Parathyroid adenoma (tissue), 2 donors: ENCODE measurements at regions not wholly inside any gene's neighbourhood (a gene's known extent, or its start where the extent isn't known, plus 50 kb on each side); places are given as distances from the start of the nearest gene placed in this dataset.

Experiments used
- H2AFZ ChIP-seq: fragments of 300-600 bp; sonication (generic); one replicate; pipeline ENCODE4 v1.7.0; 2017; ENCODE audit warnings: antibody characterized with exemption, mild to moderate bottlenecking
- H3K27ac ChIP-seq: fragments of 300-600 bp; sonication (generic); one replicate; pipeline ENCODE4 v1.7.0; 2017
- H3K27me3 ChIP-seq: fragments of 300-600 bp; sonication (generic); one replicate; pipeline ENCODE4 v1.7.0; 2017; ENCODE audit warnings: low read length; ENCODE audit not compliant: control insufficient read depth, insufficient read depth
- H3K36me3 ChIP-seq: fragments of 300-600 bp; sonication (generic); one replicate; pipeline ENCODE4 v1.7.0; 2017; ENCODE audit warnings: low read length; ENCODE audit not compliant: control insufficient read depth, insufficient read depth
- H3K4me1 ChIP-seq: fragments of 300-600 bp; sonication (generic); one replicate; pipeline ENCODE4 v1.7.0; 2017; ENCODE audit warnings: control low read depth
- H3K4me2 ChIP-seq: fragments of 300-600 bp; sonication (generic); one replicate; pipeline ENCODE4 v1.7.0; 2017; ENCODE audit warnings: low read length
- H3K4me3 ChIP-seq: fragments of 300-600 bp; sonication (generic); one replicate; pipeline ENCODE4 v1.7.0; 2017; ENCODE audit warnings: low read depth, low read length
- H3K79me2 ChIP-seq: fragments of 300-600 bp; sonication (generic); one replicate; pipeline ENCODE4 v1.7.0; 2017; ENCODE audit warnings: control low read depth
- H3K9ac ChIP-seq: fragments of 300-600 bp; sonication (generic); one replicate; pipeline ENCODE4 v1.7.0; 2017; ENCODE audit warnings: mild to moderate bottlenecking
- H3K9me3 ChIP-seq: fragments of 300-600 bp; sonication (generic); one replicate; pipeline ENCODE4 v1.7.0; 2017; ENCODE audit warnings: low read length; ENCODE audit not compliant: control insufficient read depth
- TF ChIP-seq, protein P1 (sequence below): fragments of 300-600 bp; sonication (generic); IDR thresholded peaks from one replicate; pipeline ENCODE4 v1.7.0; 2017; ENCODE audit warnings: antibody characterized with exemption, mild to moderate bottlenecking
- donor health status: primary hyperparathyroidism.

DNA sequence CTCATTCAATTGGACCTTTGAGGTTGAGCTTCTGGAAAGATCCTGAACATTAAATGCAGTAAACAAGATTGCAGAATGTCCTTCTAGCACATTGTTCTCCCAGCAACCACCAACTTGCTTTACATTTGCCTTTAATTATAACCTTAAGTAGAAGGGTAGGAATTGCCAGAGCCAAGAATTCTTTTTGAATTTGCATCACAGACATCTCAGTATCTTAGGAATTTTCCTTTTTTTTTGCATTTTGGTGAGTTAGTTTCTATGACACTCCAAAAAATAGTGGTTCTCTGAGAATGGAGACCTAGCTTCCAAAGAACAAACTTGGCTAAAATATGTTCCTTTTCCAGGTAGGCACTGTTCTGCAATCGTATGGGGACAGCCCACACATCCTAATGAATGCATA is 456.0 kb downstream of the GATA3 start:
- Histone ChIP-seq H3K4me2 (no peak overlapping the region), H3K79me2 (no peaks in the 10 kb centered on the region), H3K27ac (no peak overlapping the region), H3K4me3 (no peak overlapping the region), H3K36me3 (no peaks in the 10 kb centered on the region), H3K9ac (no peak overlapping the region), H3K9me3 (no peaks in the 10 kb centered on the region), H2AFZ (no peak overlapping the region), H3K27me3 (no peaks in the 10 kb centered on the region), H3K4me1 (no peaks in the 10 kb centered on the region)
- TF ChIP-seq, protein P1, sequence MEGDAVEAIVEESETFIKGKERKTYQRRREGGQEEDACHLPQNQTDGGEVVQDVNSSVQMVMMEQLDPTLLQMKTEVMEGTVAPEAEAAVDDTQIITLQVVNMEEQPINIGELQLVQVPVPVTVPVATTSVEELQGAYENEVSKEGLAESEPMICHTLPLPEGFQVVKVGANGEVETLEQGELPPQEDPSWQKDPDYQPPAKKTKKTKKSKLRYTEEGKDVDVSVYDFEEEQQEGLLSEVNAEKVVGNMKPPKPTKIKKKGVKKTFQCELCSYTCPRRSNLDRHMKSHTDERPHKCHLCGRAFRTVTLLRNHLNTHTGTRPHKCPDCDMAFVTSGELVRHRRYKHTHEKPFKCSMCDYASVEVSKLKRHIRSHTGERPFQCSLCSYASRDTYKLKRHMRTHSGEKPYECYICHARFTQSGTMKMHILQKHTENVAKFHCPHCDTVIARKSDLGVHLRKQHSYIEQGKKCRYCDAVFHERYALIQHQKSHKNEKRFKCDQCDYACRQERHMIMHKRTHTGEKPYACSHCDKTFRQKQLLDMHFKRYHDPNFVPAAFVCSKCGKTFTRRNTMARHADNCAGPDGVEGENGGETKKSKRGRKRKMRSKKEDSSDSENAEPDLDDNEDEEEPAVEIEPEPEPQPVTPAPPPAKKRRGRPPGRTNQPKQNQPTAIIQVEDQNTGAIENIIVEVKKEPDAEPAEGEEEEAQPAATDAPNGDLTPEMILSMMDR, result no peak

DNA sequence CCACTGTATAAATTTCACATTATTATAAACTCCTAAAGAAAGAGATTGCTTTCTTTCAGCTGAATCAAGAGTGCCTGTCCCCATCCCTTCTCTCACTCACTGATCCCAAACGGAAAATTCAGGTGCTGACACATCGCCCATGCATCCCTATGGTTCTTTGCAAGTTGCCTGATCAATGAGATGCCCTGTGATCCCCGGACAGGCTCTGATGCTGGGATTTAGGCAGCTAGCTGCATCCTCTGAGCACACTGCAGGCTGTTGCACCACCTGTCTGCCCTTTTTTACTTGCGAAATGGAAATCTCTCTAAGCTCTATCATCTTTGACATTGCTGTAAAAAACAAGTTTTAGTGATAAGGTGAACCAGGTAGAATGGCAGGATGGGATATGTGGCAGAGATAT is 456.5 kb downstream of the GATA3 start:
- Histone ChIP-seq H3K9ac (no peak overlapping the region), H3K79me2 (no peaks in the 10 kb centered on the region), H3K9me3 (no peaks in the 10 kb centered on the region), H3K4me1 (no peaks in the 10 kb centered on the region), H3K36me3 (no peaks in the 10 kb centered on the region), H3K4me3 (no peak overlapping the region), H2AFZ (no peak overlapping the region), H3K27me3 (no peaks in the 10 kb centered on the region), H3K27ac (no peak overlapping the region), H3K4me2 (no peak overlapping the region)
- TF ChIP-seq, protein P1, result no peak

DNA sequence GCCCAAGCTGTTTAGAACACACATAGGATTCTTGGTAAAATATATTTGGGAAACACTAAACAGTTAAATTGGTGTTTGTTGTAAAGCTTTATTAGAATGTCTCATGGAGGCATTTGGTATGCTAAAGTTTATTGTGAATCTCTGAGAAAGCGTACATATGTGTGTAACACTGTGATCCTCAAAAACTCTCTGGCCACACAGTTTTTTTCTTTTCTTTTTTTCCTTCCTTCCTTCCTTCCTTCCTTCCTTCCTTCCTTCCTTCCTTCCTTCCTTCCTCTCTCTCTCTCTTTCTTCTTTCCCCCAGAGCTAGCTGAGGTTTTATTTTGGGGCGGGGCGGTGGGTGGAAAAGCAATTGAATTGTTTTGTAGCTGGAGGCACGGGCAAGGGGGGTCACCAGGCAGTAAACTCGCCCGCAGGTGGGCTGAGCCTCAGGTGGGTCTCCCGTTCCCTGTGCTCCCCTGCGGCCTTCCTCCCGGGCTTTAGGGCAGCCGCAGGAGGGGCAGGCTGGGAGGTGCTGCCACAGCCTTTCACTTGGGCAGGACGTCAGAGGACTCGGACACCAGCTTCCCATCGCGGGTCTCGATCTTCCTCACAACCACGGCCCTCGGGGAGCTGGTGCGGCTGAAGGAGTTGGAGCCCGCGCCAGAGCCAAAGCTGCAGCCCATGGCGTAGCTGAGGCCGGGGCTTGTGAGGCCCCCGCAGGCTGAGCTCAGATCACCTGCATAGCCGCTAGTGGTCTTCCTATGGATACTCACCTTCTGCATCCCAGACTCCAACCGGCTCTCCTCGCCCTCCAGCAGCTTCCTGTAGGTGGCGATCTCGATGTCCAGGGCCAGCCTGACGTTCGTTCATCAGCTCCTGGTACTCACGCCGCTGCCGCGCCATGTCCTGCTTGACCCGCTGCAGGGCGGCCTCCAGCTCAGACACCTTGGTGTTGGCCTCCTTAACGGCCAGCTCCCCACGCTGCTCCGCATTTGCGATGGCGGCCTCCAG is 459.0 kb downstream of the GATA3 start:
- no peak overlapping the region for H2AFZ ChIP-seq
- TF ChIP-seq, protein P1, result no peak

DNA sequence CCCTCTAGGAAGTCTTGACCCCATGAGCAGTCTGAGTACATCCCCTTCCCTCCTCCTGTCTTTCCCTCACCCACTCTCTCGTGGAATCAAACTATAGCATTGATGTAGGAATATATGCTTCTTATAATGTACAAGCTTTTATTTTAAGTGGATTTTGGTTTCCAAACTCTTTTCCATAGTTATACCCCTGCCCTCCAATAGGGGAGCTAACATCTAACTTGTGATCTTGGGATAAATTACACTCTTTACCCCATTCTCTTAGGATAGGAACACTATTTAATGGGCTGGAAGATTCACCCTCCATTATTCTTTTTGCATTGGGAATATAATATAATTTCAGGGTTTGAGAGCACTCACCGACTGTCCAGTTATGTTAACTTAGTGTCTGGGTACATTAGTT is 465.9 kb downstream of the GATA3 start:
- Histone ChIP-seq H3K27me3 (no peaks in the 10 kb centered on the region), H2AFZ (no peak overlapping the region), H3K9ac (no peak overlapping the region), H3K4me1 (no peaks in the 10 kb centered on the region), H3K4me2 (no peak overlapping the region), H3K36me3 (no peaks in the 10 kb centered on the region), H3K9me3 (no peaks in the 10 kb centered on the region), H3K4me3 (no peak overlapping the region), H3K79me2 (no peaks in the 10 kb centered on the region), H3K27ac (no peak overlapping the region)
- TF ChIP-seq, protein P1, result peak; percentile 8

More for the DNA sequence above, 459.0 kb downstream of the GATA3 start:
- no peak overlapping the region for H3K4me2 ChIP-seq
- H3K79me2 ChIP-seq, result no peaks in the 10 kb centered on the region
- no peaks in the 10 kb centered on the region for H3K4me1 ChIP-seq
- H3K4me3 ChIP-seq, result no peak overlapping the region
- no peak overlapping the region for H3K9ac ChIP-seq
- no peaks in the 10 kb centered on the region for H3K27me3 ChIP-seq
- no peak overlapping the region for H3K27ac ChIP-seq
- H3K9me3 ChIP-seq, result no peaks in the 10 kb centered on the region
- H3K36me3 ChIP-seq, result no peaks in the 10 kb centered on the region
